OCI-M2 (cell line): ENCODE measurements at regions not wholly inside any gene's neighbourhood (a gene's known extent, or its start where the extent isn't known, plus 50 kb on each side); places are given as distances from the start of the nearest gene placed in this dataset.
"Not testable (repeated sequence)": the region's sequence is repeated elsewhere in the genome, so short reads cannot be mapped to it uniquely, and the experiment has no call there.

ENCODE experiments used
- DNase-seq: peaks from one replicate; lab custom pipeline; 2025; ENCODE audit not compliant: unreplicated experiment; lab: John Stamatoyannopoulos, UW

- DNase-seq: no peak
Measured at GRCh38 chrX:131821945-131822622, 201.0 kb upstream of the STK26 start.

GRCh38 chrX:131826572-131826971 is 196.5 kb upstream of the STK26 start:
- no peak for DNase-seq

- DNase-seq: no peak
Measured at GRCh38 chrX:131827935-131828334, 195.2 kb upstream of the STK26 start.

GRCh38 chrX:131828482-131828881 is 194.6 kb upstream of the STK26 start:
- DNase-seq: no peak

GRCh38 chrX:131830400-131831184 is 192.5 kb upstream of the STK26 start:
- DNase-seq: peak; percentile 81

GRCh38 chrX:131831185-131831520 is 191.9 kb upstream of the STK26 start:
- DNase-seq: no peak

- no peak for DNase-seq
Measured at GRCh38 chrX:131836161-131836560, 186.9 kb upstream of the STK26 start.

- no peak for DNase-seq
Measured at GRCh38 chrX:131837325-131837724, 185.8 kb upstream of the STK26 start.

GRCh38 chrX:131840799-131841495 is 182.2 kb upstream of the STK26 start:
- DNase-seq: no peak

GRCh38 chrX:131841496-131842437 is 181.3 kb upstream of the STK26 start:
- no peak for DNase-seq

GRCh38 chrX:131843987-131844386 is 179.1 kb upstream of the STK26 start:
- DNase-seq: no peak

GRCh38 chrX:131845201-131845600 is 177.9 kb upstream of the STK26 start:
- DNase-seq: no peak

GRCh38 chrX:131845771-131846170 is 177.3 kb upstream of the STK26 start:
- no peak for DNase-seq

GRCh38 chrX:131850964-131851363 is 172.1 kb upstream of the STK26 start:
- DNase-seq: not testable (repeated sequence)

- no peak for DNase-seq
Measured at GRCh38 chrX:131853440-131853839, 169.7 kb upstream of the STK26 start.

- no peak for DNase-seq
Measured at GRCh38 chrX:131854581-131854980, 168.5 kb upstream of the STK26 start.

- no peak for DNase-seq
Measured at GRCh38 chrX:131861088-131861787, 161.9 kb upstream of the STK26 start.

GRCh38 chrX:131862321-131862720 is 160.8 kb upstream of the STK26 start:
- DNase-seq: no peak

- DNase-seq: no peak
Measured at GRCh38 chrX:131869182-131869581, 153.9 kb upstream of the STK26 start.

- no peak for DNase-seq
Measured at GRCh38 chrX:131874300-131874699, 148.8 kb upstream of the STK26 start.
